Endothelial cell of umbilical vein (primary cell): ENCODE measurements at regions not wholly inside any gene's neighbourhood (a gene's known extent, or its start where the extent isn't known, plus 50 kb on each side); places are given as distances from the start of the nearest gene placed in this dataset.

Experiments used
- BruUV-seq: library from RNA; stranded (reverse); fragments of 400-500 nt; replicated peaks from 2 replicates; lab custom pipeline; 2021; lab: Mats Ljungman, UMichigan
- CTCF ChIA-PET: fragments of 300-600, 350-600 bp; sonication (Branson Sonifier 250); formaldehyde crosslinking; loops from one replicate; lab custom pipeline; 2021; ENCODE audit warnings: antibody characterized with exemption, inconsistent platforms; lab: Charles Lee
- POLR2A ChIA-PET: fragments of 300-600, 350-600 bp; sonication (Branson Sonifier 250); formaldehyde crosslinking; loops from one replicate; lab custom pipeline; 2021; ENCODE audit warnings: antibody characterized with exemption, inconsistent platforms; lab: Charles Lee
- DNase-seq: peaks from one replicate; pipeline ENCODE4 v3.0.0-alpha.2; 2011; ENCODE audit warnings: low read depth, low spot score
- FAIRE-seq: peaks from 2 replicates; lab custom pipeline; 2011; peaks lifted over from hg19 to GRCh38; lab: Jason Lieb, UNC
- H2AFZ ChIP-seq: 2 replicates; pipeline ENCODE4 v1.6.0; 2012; ENCODE audit warnings: low read depth, low read length, control low read depth, inconsistent platforms
- H3K27ac ChIP-seq: 2 replicates; pipeline ENCODE4 v1.5.1; 2011; ENCODE audit warnings: low read depth, mild to moderate bottlenecking, control low read depth, low read length, moderate library complexity; ENCODE audit not compliant: insufficient read depth
- H3K27me3 ChIP-seq, 2 experiments: 2 replicates each; pipeline versions ENCODE4 v1.6.0 to v1.6.1; 2011; ENCODE audit warnings: low read length in 2 of 2, mixed read lengths in 1 of 2; ENCODE audit not compliant: control insufficient read depth in 2 of 2, insufficient read depth in 2 of 2
- H3K36me3 ChIP-seq, 2 experiments: 2 replicates in 1 of 2; 3 replicates in 1 of 2; pipeline ENCODE4 v1.5.1; 2011; ENCODE audit warnings: low read length in 2 of 2, mild to moderate bottlenecking in 1 of 2, moderate library complexity in 1 of 2; ENCODE audit not compliant: control insufficient read depth in 2 of 2, insufficient read depth in 2 of 2; ENCODE audit errors: extremely low read depth in 1 of 2
- H3K4me1 ChIP-seq: 3 replicates; pipeline ENCODE4 v1.5.1; 2011; ENCODE audit warnings: mild to moderate bottlenecking, low read length; ENCODE audit not compliant: control insufficient read depth, insufficient read depth; ENCODE audit errors: extremely low read depth
- H3K4me2 ChIP-seq: 2 replicates; pipeline ENCODE4 v1.6.1; 2011; ENCODE audit warnings: low read length, control low read depth, mixed read lengths; ENCODE audit not compliant: insufficient read depth
- H3K4me3 ChIP-seq, 3 experiments: fragments of 200-600 bp in 1 of 3; sonication (generic), shearing (Covaris generic) in 1 of 3; replicated peaks in 1 of 3; 2 replicates each; pipeline ENCODE4 v1.5.1; 2011 to 2016; ENCODE audit warnings: control low read depth in 3 of 3, low read length in 3 of 3, mild to moderate bottlenecking in 2 of 3, inconsistent platforms in 1 of 3, low read depth in 1 of 3, moderate library complexity in 1 of 3; ENCODE audit not compliant: insufficient read depth in 1 of 3
- H3K79me2 ChIP-seq: 2 replicates; pipeline ENCODE4 v1.6.0; 2012; ENCODE audit warnings: low read length, inconsistent platforms; ENCODE audit not compliant: control insufficient read depth, insufficient read depth
- H3K9ac ChIP-seq: replicated peaks from 2 replicates; pipeline ENCODE3; 2011; ENCODE audit warnings: low read length, control low read depth; ENCODE audit not compliant: insufficient read depth; ENCODE audit errors: extremely low read depth
- H3K9me1 ChIP-seq: replicated peaks from 3 replicates; pipeline ENCODE4 v1.6.0; 2011; ENCODE audit warnings: mild to moderate bottlenecking, low read length; ENCODE audit not compliant: control insufficient read depth, insufficient read depth; ENCODE audit errors: extremely low read depth
- H3K9me3 ChIP-seq: replicated peaks from 2 replicates; pipeline ENCODE4 v1.5.1; 2012; ENCODE audit warnings: low read length, inconsistent platforms; ENCODE audit not compliant: control insufficient read depth, insufficient read depth
- H4K20me1 ChIP-seq: replicated peaks from 2 replicates; pipeline ENCODE3; 2011; ENCODE audit warnings: mild to moderate bottlenecking, low read length; ENCODE audit not compliant: control insufficient read depth, insufficient read depth; ENCODE audit errors: extremely low read depth
- EZH2 ChIP-seq: IDR thresholded peaks from 2 replicates; pipeline ENCODE4 v1.6.1; 2012; ENCODE audit warnings: borderline replicate concordance, low read depth, mild to moderate bottlenecking, moderate library complexity, low read length, inconsistent platforms; ENCODE audit not compliant: severe bottlenecking
- FOS ChIP-seq: IDR thresholded peaks from 2 replicates; pipeline ENCODE4 v1.6.1; 2011; ENCODE audit warnings: mild to moderate bottlenecking, low read length, moderate library complexity, borderline replicate concordance; ENCODE audit not compliant: insufficient read depth
- GATA2 ChIP-seq: IDR thresholded peaks from 2 replicates; pipeline ENCODE4 v1.7.0; 2011; ENCODE audit warnings: low read depth, mild to moderate bottlenecking, moderate library complexity, mixed read lengths, low read length; ENCODE audit not compliant: insufficient read length, insufficient read depth
- JUN ChIP-seq: IDR thresholded peaks from 2 replicates; pipeline ENCODE4 v1.6.1; 2011; ENCODE audit warnings: borderline replicate concordance, low read depth; ENCODE audit not compliant: insufficient read length, insufficient read depth
- MYC ChIP-seq: IDR thresholded peaks from one replicate; pipeline ENCODE4 v1.6.1; 2011; ENCODE audit warnings: mild to moderate bottlenecking, low read depth, low read length
- POLR2A ChIP-seq: IDR thresholded peaks from 2 replicates; pipeline ENCODE4 v1.6.1; 2012; ENCODE audit warnings: low read depth, mild to moderate bottlenecking, control low read depth, low read length
- POLR2AphosphoS5 ChIP-seq: IDR thresholded peaks from 2 replicates; pipeline ENCODE4 v1.6.1; 2012; ENCODE audit warnings: low read depth, mild to moderate bottlenecking, control low read depth, low read length, moderate library complexity; ENCODE audit not compliant: insufficient read depth
- dilution Hi-C: fragments of 300-500 bp; cut with MboI; formaldehyde crosslinking; loops from one replicate; pipeline ENCODE4 v1.15.0; 2019; ENCODE audit warnings: low sequenced_read_pairs; ENCODE audit not compliant: extremely low pct_ligation_motif_present
- intact Hi-C: fragments of 100-400 bp; cut with micrococcal nuclease; formaldehyde crosslinking; loops from one replicate; pipeline ENCODE4 v1.10.0; 2022
- TF ChIP-seq, protein P1 (sequence below), 2 donors: IDR thresholded peaks; 1 replicate in 1 of 2; 2 replicates in 1 of 2; pipeline ENCODE4 v1.5.1; 2011; ENCODE audit warnings: low read length in 2 of 2, mild to moderate bottlenecking in 2 of 2, moderate library complexity in 2 of 2, control low read depth in 1 of 2, inconsistent platforms in 1 of 2, low read depth in 1 of 2; ENCODE audit not compliant: insufficient read depth in 1 of 2; ENCODE audit errors: extremely low read depth in 1 of 2
- TF ChIP-seq, protein P2 (sequence below): IDR thresholded peaks from 2 replicates; pipeline ENCODE4 v1.6.1; 2011; ENCODE audit not compliant: insufficient read depth, insufficient read length

- H3K4me2 ChIP-seq = no peak overlapping the region
- no TSS peak for BruUV-seq
- H3K27ac ChIP-seq = no peak overlapping the region
- H3K79me2 ChIP-seq = no peaks in the 10 kb centered on the region
- no peaks in the 10 kb centered on the region for H3K36me3 ChIP-seq
- no peaks in the 10 kb centered on the region for H3K27me3 ChIP-seq
- H3K9me3 ChIP-seq = no peaks in the 10 kb centered on the region
- H3K4me1 ChIP-seq = no peaks in the 10 kb centered on the region
- H3K9me1 ChIP-seq = no peaks in the 10 kb centered on the region
- FAIRE-seq (no peak), DNase-seq (no peak)
- no peak overlapping the region for H3K4me3 ChIP-seq
- H4K20me1 ChIP-seq = no peaks in the 10 kb centered on the region
- POLR2A ChIA-PET = no interaction called here
- TF ChIP-seq, protein P1, sequence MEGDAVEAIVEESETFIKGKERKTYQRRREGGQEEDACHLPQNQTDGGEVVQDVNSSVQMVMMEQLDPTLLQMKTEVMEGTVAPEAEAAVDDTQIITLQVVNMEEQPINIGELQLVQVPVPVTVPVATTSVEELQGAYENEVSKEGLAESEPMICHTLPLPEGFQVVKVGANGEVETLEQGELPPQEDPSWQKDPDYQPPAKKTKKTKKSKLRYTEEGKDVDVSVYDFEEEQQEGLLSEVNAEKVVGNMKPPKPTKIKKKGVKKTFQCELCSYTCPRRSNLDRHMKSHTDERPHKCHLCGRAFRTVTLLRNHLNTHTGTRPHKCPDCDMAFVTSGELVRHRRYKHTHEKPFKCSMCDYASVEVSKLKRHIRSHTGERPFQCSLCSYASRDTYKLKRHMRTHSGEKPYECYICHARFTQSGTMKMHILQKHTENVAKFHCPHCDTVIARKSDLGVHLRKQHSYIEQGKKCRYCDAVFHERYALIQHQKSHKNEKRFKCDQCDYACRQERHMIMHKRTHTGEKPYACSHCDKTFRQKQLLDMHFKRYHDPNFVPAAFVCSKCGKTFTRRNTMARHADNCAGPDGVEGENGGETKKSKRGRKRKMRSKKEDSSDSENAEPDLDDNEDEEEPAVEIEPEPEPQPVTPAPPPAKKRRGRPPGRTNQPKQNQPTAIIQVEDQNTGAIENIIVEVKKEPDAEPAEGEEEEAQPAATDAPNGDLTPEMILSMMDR (IDR thresholded peaks at IDR 0.05; ENCODE audit: extremely low read depth in 1 of 2, insufficient read depth in 1 of 2, low read depth in 1 of 2, low read length in 2 of 2) = no peak
- no peak for TF ChIP-seq MYC
- no peak for TF ChIP-seq FOS
- TF ChIP-seq POLR2A = no peak
- TF ChIP-seq EZH2 = no peak
- no peak for TF ChIP-seq JUN
- no peak for TF ChIP-seq POLR2AphosphoS5
- TF ChIP-seq, protein P2, sequence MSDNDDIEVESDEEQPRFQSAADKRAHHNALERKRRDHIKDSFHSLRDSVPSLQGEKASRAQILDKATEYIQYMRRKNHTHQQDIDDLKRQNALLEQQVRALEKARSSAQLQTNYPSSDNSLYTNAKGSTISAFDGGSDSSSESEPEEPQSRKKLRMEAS = no peak
- no peak for TF ChIP-seq GATA2
- no peak overlapping the region for H2AFZ ChIP-seq
- no peak overlapping the region for H3K9ac ChIP-seq
- intact Hi-C loops (no loop called here), dilution Hi-C loops (no loop called here)
- CTCF ChIA-PET = no interaction called here
Measured at GRCh38 chr19:31759359-31759758, 410.1 kb upstream of the TSHZ3 start.
